ENCODE measurements at regions not wholly inside any gene's neighbourhood (a gene's known extent, or its start where the extent isn't known, plus 50 kb on each side); places are given as distances from the start of the nearest gene placed in this dataset.

DNA sequence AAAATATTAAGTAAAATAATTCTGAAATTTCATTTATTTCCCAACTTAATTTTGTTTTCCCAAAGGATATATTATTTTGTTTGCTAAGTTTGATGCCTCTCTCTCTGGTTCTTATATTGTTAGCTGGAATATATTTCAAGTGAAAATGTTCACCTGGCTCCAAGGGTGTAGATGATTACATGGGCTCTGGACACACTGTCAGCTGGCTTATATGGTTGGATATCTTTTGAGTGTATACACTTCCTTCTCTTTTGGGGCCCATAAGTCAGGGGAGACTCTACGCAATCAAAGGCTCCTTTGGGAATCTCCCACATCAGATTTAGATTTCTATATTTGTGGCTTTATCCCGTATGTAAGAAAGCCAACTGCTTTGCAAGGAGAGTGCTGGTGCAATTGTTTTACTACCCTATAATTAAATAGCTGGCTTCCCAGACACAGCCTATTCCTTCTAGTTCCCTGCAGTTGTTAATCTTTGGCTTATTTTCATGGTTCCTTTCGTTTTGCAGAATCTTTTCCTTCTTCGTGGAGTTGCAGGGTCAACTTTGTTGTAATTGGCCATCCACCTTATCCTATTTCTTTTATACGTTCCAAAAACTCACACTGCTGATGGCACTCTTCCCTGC lies 225.7 kb downstream of the DPH6 start:
- no peak for DNase-seq

DNA sequence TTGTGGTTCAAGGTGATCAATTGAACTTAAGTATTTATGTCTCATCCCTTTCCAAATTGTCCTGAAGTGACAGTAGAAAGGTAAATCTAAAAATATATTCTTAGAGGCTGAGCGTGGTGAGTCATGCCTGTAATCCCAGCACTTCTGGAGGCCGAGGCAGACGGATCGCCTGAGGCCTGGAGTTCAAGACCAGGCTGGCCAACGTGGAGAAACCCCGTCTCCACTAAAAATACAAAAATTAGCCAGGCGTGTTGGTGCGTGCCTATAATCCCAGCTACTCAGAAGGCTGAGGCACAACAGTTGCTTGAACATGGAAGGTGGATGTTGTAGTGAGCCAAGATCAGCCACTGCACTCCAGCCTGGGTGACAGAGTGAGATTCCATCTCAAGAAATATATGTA lies 226.6 kb downstream of the DPH6 start:
- DNase-seq, result no peak

DNA sequence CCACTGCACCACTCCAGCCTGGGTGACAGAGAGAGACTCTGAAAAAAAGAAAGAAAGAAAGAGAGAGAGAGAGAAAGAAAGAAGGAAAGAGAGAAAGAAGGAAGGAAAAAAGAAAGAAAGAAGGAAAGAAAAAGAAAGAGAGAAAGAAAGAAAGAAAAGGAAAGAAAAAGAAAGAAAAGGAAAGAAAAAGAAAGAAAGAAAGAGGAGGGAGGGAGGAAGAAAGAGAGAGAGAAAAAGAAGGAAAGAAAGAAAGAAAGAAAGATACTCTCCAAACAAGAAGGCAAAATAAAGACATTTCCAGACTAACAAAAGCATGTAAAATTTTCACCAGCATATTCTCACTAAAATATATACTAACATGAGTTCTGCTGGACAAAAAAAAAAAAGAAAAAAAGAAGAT lies 228.7 kb downstream of the DPH6 start:
- DNase-seq, result no peak

DNA sequence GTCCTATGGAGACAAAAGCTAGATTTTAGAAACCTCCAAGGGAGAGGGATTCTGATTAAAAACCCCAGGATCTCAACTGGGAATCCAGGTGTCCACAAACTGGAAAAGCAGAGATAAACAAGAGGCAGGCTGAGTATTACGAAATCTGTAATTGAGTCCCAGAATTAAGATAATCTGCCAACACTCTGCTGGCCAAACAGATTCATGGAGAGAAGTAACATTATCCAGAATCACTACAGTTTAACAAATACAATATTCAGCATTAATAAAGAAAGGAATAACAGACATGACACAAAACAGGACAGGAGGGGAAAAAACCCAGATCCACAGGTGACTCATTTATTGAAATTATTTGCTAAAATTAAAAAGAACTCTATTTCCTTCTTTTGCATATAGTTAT lies 227.2 kb upstream of the NANOGP8 start:
- no peak for DNase-seq

DNA sequence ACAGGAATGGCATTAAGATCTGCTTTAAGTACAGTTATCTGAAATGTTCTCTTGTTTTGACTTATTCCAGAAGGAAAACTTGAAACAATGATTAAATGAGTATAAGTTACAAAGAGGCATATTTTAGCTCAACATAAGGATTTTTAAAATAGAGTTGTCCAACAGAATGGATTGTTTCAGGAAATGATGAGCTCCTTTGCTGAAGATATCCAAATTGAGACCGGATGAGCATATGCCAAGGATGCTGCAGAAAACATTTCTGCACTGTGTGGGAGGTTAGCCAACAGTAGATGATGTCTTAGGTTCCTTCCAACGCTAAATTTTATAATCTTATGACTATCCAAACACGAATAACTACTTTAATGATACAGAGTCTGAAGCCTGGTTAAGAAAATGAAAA lies 226.5 kb upstream of the NANOGP8 start:
- no peak for DNase-seq

DNA sequence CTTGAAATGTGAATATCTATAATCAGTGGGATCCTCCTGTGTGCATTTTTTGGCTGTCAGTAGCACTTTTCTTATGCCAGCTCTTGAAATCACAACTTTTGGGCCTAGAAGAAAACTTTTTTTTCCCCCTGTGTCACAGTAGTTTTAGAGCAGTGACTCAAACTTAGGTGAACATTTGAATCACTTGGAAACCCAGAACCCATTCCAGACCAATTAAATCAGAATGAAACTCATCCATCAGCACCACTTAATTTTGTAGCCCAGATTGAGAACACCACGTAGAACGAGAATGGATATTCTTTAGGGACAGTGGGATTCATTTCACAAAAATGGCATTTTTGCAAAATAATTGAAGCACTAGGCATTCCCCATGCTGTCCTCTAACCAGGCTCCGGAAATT lies 224.8 kb upstream of the NANOGP8 start:
- DNase-seq, result no peak

DNA sequence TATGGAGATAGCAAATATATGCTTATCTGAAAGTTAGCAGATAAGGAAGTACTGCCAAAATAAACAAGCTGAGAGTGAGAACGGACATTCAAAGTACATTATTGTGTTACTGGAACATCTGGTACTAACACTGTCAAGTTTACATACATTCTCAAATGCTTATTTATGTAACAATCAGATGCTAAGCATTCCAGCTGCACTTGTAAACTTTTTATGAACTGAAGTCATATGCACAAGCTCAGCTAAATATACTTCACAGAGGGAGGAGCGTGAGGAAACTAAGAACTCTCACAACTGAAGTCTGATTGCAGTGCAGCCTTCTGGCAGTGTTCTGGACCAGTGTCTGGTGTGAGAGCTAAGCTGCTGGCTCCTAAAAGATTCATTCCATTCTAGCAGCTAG lies 223.7 kb upstream of the NANOGP8 start:
- DNase-seq, result no peak

DNA sequence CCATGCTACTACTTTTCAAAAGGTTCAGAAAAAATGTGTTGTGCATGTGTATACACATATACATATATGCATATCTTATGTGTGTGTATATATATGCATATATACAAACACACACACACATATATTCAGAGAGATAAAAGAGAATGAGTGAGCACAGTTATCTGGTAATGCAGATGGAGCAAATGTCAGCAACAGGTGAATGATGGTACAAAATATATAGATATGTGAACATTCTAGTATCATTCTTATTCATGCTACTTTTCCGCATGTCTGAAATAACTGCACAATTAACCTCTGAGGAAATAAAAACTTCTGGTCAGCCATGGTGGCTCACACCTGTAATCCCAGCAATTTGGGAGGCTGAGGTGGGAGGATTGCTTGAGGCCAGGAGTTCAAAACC lies 222.6 kb upstream of the NANOGP8 start:
- no peak for DNase-seq

DNA sequence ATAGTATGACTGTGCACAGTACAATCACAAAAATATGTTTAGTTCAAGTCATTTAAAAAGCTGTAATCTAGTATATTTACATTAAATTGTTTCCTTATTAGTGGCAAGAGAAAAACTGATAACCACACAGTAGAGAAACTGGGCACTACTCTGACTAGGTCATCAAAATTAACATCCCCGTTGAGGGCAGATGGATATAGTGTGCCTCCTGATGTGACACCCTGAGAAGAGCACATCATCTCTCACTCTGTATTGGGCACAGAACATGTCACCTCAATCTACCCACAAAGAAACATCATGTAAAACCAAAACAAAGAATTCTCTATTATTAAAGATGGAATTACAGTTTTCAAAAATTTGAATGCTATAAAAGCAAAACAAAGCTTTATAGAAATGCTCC lies 221.9 kb upstream of the NANOGP8 start:
- no peak for DNase-seq

DNA sequence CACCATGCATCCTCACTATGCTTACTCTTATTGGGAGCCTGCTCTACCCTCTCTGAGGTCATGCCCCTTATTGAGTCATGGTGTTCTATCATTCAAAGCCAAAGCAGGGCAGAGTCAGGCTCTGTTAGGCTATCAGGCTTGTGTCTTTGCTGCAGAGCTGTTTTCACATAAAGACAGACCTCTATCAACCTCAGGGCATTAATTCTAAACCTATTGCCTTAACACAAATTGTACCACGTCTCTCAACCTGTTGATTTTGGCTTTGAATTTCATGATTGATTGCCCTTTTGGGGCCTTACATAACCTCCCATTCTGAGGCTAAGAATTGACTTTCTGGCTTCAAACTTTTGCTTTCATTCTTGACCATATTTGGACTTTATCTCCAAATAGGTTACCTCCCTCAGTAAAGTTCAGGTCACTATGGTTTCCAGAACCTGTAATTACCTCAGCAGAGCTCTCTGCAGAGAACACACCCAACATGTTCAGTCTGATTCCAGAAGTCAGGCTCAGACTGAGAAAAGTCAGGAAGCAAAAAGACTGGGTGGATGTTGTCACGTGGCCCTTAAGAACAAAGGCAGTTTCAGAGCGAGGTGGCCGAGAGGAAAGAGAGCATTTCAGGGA lies 221.4 kb upstream of the NANOGP8 start:
- no peak for DNase-seq

DNA sequence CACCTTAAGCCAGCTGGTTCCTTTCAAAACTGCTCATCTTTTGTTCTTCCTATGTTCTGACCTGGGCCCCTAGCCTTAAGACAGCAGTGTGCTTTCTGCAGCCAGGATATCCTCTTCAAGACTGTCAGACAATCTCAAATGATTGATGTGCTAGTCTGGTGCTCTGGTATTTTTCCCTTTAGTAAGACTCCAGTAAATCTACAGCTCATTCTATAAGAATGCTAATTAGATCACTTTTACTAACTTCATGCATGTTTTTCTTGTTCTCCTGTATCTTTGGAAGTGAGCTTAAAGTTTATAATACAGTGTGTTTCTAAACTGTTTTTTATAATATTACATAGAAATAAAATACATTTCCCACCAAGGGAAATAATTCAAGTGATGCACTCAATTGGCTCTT lies 220.9 kb upstream of the NANOGP8 start:
- no peak for DNase-seq

DNA sequence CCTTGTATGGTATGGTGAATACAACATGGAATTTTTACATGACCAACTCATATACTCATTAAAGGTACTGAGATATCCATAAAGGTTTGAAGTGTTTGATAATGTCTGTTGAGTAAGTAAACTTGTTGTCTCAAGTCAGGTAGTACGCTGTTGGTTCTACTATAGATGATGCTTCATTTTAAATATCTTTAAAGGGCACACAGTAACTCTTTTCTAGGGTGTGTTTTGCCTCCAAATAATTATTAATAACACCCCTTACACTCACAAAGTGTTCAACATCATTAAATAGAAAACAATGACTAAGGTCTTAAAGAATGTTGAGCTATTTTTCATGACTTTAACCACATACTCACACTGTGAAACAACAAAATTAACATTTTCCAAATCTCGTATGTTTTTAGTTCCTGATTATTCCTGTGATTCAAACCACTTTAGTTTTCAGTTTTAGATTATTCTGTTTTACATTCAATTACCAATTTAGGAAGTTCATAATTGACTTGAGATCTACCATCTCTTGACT lies 220.0 kb upstream of the NANOGP8 start:
- no peak for DNase-seq

DNA sequence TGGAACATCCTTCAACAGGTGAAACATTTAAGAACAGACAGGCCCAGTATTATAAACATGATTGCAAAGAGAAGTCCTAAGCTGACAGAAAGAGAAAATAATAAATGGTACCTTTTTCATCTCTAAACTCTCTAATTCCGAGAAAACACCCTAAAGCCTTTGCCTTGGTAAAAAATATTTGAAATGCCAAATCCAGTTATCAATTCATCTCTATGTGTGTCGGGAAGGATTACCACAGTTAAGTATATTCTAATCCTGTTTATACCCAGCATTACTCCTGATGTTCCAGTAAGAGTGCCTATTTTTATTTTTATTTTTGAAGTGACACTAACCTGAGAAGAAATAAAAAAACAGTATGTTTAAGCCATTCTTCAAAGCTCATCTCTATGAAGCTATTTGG lies 219.3 kb upstream of the NANOGP8 start:
- DNase-seq, result no peak

DNA sequence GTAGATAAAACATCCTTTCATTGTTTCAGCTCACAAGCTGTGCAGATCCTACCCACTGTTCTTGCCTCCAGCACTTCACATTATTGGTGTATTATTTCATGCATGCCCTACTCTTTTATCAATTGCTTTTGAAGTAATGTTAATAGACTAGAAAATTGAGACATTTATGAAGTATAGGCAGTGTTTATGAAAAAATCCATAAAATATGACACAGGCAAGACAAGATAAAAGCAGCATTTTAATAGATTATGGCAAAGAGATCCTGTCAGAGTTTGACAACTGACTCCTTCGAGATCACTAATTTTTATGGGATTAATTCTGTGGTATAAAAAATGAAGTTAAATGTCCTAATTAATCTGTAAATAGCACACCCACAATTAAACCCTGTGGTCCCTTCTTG lies 217.2 kb upstream of the NANOGP8 start:
- no peak for DNase-seq

DNA sequence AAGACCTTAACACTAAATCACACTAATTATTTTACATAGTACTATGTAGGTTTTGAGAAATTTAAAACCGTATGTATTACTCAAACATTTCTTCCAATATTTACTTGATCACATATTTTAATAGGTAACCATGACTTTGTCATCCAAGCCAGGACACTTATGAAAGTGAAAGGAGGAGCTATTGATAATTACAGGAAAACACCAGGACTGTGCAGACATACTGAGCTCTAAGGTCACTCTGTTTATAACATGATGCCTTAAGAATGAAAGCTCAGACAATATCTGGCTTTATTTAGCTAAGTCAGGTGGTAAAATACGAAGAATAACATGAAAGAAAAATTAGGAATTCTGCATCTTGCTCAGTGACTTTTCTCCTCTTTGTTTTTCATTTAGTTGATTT lies 216.0 kb upstream of the NANOGP8 start:
- no peak for DNase-seq

DNA sequence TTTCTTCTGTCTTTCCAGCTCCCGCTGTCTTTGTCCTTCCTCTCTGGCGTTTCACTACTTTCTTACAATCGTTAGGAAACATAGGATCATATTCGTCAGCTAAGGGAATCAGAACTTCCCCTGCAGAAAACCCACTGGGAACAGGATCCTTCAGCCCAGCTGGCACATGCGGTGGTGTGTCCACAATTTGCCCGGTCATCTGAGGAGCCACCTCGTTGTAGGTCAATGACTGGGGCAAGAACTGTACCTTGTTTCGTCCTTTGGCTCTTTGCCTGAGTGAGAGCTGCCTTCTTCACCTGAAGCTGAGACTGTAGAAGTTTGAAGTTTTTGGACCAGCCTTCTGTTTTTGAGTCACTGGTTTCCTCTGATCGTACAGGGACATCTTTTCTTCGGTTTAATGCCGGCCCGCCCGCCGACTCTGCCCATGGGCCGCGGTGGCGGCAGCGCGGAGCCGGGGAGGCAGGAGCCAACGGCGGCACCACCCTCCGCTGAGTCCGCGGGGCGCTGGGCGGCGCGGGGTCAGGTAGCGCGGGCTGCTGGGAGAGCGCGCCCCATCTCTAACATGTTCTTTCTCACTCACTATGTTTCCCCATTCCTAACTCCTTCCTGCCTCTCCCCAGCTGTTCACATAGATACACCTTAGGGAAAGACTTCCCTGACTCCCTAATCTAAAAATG lies 214.1 kb upstream of the NANOGP8 start:
- DNase-seq, result no peak

DNA sequence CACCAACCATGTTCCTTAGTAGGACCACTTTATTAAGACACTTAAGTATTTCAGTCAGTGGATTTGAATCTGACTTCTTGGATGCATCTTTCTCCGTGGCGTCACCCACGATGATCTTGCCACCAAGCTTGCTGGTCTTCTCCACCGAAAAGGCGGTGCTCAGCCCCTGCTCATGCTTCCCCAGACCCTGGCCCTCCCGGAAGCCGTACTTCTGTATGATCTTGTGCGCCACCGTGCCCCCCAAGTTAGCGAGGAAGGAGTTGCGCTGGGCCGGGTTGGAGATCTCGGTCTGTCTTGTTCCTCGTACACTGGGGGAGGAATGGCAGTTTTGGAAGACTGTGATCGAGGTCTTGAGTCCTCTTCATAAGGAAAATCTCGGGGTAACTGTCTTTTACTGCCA lies 213.4 kb upstream of the NANOGP8 start:
- DNase-seq, result no peak

DNA sequence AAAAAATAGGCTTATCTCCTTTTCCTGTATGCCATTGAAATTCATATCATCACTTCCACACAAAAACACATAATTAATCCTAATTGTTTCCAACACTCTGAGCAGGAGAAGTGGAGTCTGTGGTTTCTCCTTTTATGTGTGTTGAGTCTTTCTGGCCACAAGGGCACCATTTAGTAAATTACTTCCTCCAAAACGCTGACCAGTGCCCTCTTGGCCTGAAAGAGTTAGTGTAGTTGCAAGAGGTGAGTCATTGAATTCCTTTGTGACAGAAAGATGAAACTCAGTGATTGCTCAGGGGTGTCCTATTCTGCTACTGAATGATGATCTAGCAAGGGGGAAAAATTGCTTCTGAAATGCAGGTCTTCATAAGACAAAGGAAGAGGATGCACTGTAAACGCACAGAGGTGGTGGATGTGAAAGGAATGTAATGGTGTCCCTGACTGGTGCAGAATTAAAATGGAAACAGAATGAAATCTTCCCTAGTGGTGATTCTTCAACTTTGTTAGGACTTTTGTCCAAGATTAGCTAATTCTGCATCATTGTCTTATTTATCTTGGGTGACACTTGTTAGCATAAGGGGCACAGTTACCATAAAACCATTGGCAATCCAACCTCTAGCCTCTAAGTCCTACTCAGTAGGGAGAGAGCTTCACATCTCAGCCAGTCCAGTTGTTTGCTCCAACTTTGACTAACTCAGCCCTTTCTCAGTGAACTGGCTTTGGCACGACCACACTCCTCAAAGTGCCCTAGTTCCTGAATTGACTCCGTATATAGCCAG lies 208.4 kb upstream of the NANOGP8 start:
- DNase-seq, result no peak

DNA sequence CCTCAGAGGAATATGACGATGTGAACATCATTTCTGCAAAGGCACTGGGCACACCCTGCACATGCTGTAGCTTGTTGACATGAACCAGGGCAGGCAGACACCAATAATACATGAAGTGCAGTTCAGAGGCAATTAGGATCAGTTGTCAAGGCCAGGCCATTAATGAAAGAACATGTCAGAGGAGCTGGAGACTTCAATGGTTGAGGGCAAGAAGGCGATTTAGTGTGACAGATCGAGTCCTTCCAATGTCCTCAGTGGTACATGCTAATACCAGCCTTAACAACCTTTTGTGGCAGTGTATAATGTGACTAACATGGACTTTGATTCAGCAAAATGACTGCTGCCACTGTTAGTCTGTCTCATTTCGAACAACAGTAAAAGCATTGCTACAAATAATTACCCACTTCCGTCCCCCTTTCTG lies 205.2 kb upstream of the NANOGP8 start:
- peak; percentile 2 for DNase-seq

DNA sequence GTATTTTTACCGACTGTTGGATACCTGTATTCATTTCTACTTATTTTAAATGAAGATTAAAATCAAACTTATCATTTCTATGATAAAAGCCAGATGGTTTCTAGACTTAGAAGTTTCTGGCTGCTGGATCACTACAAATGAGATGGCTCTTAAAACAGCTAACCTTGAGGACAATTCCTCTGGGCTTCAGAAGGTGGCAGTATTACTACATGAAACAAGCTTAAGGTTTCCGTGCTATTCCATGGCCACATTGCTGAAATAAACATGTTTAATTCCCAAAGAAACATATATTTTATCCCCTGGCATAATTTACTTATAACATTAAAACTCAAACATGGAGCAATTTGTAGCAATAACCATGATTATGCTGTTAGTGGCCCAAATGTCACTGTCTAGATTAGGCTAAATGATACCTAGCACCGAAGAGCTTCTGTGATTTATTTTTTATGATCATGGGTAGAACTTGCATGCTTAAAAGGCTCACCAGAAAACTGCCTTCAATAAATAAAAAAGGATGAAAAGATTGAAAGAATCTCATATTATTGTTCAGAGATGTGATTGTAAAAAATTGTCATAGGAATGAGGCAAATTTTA lies 204.0 kb upstream of the NANOGP8 start:
- DNase-seq, result peak; percentile 29

DNA sequence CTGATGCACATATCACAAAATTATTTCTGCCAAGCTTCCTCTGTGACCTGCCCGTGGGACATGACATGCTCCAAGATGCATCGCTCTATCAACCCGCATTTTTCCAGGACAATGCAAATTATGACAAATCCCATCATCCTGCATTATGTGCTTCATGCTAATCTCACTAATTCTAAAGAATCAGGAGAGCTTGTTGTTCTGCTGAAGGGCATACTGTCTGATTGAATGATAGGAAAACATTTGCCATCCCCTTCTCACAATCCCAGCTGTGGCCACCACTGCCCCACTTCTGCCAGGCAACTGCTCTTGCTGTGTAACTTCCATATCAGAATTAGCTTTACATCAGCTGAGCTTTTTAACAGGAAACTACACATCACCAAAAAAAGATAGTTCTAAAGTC lies 203.5 kb upstream of the NANOGP8 start:
- DNase-seq, result no peak

DNA sequence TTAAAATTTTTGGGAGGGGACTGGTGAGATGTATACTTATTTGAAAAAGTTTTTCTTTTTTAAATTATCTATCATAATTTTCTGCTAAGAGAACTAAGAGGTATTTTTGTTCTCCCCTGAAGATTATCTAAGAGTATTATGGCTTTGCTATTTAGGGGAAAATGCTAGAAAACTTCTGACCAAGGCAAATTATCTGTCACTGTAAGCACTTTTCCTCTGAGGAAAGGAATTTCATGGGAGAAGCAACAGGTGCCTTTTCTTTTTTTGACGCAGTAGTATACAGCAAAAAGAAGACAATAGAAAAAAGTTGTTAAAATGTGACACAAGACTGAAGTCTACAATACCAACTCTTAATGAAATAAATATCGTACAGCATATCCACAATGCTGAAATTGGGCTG lies 201.6 kb upstream of the NANOGP8 start:
- DNase-seq, result no peak

DNA sequence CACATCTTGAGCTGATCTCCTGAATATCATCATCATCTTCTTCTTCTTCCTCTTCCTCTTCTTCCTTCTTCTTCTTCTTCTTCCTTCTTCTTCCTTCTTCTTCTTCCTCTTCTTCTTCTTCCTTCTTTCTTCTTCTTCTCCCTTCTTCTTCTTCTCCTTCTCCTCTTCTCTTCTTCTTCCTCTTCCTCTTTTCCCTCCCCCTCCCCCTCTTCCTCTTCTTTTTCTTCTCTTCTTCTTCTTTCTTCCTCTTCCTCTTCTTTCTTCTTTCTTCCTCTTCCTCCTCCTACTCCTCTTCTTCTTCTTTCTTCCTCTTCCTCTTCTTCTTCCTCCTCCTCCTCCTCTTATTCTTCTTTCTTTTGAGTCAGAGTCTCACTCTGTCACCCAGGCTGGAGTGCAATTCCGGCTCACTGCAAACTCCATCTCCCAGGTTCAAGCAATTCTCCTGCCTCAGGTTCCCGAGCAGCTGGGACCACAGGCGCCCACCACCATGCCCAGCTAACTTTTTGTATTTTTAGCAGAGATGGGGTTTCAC lies 197.9 kb upstream of the NANOGP8 start:
- DNase-seq, result no peak
